ENCODE measurements at regions not wholly inside any gene's neighbourhood (a gene's known extent, or its start where the extent isn't known, plus 50 kb on each side); places are given as distances from the start of the nearest gene placed in this dataset.

DNA sequence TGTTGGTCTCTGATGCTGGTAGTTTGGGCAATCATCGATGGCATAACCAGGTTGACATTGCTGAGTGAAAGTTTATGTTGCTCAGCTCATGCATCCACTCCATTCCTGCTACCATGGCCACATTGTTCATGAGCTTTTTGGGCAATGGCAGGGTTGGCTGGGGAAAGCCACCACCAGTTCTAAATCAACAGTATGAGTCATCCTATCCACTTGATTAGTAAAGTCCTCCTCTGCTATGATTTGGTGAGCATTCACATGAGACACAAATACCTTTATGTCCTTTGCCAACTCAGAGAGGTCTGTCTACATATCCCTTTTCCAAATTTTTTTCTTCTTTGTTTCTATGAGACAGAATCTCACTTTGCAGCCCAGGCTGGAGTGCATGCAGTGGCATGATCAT, 129.7 kb upstream of the FBN2 start:
- TF ChIP-seq, protein P1, sequence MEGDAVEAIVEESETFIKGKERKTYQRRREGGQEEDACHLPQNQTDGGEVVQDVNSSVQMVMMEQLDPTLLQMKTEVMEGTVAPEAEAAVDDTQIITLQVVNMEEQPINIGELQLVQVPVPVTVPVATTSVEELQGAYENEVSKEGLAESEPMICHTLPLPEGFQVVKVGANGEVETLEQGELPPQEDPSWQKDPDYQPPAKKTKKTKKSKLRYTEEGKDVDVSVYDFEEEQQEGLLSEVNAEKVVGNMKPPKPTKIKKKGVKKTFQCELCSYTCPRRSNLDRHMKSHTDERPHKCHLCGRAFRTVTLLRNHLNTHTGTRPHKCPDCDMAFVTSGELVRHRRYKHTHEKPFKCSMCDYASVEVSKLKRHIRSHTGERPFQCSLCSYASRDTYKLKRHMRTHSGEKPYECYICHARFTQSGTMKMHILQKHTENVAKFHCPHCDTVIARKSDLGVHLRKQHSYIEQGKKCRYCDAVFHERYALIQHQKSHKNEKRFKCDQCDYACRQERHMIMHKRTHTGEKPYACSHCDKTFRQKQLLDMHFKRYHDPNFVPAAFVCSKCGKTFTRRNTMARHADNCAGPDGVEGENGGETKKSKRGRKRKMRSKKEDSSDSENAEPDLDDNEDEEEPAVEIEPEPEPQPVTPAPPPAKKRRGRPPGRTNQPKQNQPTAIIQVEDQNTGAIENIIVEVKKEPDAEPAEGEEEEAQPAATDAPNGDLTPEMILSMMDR (IDR thresholded peaks at IDR 0.05) = no peak
- no peak for TF ChIP-seq POLR2A (IDR thresholded peaks at IDR 0.05)
- Histone ChIP-seq H3K4me1 (no peaks in the 10 kb centered on the region), H3K4me3 (no peak overlapping the region), H3K27ac (no peak overlapping the region), H3K27me3 (no peaks in the 10 kb centered on the region), H3K36me3 (no peaks in the 10 kb centered on the region), H3K9me3 (no peaks in the 10 kb centered on the region)
- DNase-seq = no peak
- intact Hi-C loops (cut with DNase I) = loop anchor here in 8 of 10 donors (5.0 to 10.0 kb wide), 3 partner anchors 175 to 180 kb away; no protein-coding TSS in a partner anchor
- no peak for ATAC-seq
- WGBS, 4 donors = 90 to 100% (median 98%) methylated on average over 1 of the region's 1 CpG

DNA sequence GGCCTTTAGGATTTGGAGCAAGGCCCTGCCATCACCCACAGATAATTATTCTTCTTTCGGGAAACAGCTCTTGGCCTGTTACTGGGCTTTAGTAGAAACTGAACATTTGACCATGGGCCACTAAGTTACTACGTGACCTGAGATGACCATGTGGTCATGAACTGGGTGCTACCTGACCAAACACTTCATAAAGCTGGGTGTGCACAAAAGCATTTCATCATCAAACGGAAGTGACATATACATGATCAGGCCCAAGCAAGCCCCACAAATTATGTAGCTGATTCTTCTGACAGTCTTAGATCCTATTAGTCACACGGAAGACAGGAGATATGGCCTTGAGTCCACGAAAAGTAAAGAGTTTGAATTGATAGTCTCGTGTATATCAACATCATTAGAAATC, 130.9 kb upstream of the FBN2 start:
- TF ChIP-seq, protein P1 (IDR thresholded peaks at IDR 0.05) = no peak
- no peak for TF ChIP-seq POLR2A (IDR thresholded peaks at IDR 0.05)
- H3K4me3 ChIP-seq = no peak overlapping the region
- H3K9me3 ChIP-seq = no peaks in the 10 kb centered on the region
- ATAC-seq = no peak
- no peaks in the 10 kb centered on the region for H3K27me3 ChIP-seq
- intact Hi-C loops (cut with DNase I) = loop anchor here in 8 of 10 donors (5.0 to 10.0 kb wide), 3 partner anchors 173 to 178 kb away; no protein-coding TSS in a partner anchor
- DNase-seq = no peak
- 91 to 97% (median 95%) methylated on average over 6 of the region's 6 CpGs for WGBS, 4 donors
- no peaks in the 10 kb centered on the region for H3K4me1 ChIP-seq
- H3K36me3 ChIP-seq = no peaks in the 10 kb centered on the region
- H3K27ac ChIP-seq = no peak overlapping the region

DNA sequence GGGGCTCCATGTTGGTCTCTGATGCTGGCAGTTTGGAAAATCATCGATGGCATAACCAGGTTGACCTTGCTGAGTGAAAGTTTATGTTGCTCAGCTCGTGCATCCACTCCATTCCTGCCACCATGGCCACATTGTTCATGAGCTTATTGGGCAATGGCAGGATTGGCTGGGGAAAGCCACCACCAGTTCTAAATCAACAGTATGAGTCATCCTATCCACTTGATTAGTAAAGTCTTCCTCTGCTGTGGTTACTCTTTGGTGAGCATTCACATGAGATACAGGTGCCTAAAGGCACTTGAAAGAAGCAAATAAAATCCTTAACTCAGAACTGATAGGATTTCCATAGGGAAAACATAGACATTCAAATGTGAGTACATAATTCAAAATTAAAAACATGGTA, 131.8 kb upstream of the FBN2 start:
- Histone ChIP-seq H3K4me1 (no peaks in the 10 kb centered on the region), H3K36me3 (no peaks in the 10 kb centered on the region), H3K27ac (no peak overlapping the region), H3K27me3 (no peaks in the 10 kb centered on the region), H3K4me3 (no peak overlapping the region), H3K9me3 (no peaks in the 10 kb centered on the region)
- TF ChIP-seq, protein P1 (IDR thresholded peaks at IDR 0.05) = no peak
- TF ChIP-seq POLR2A (IDR thresholded peaks at IDR 0.05) = no peak
- DNase-seq = no peak
- intact Hi-C loops (cut with DNase I) = loop anchor here in 9 of 10 donors (5.0 to 10.0 kb wide), 5 partner anchors 172 to 455 kb away; no protein-coding TSS in a partner anchor
- no peak for ATAC-seq
- 82 to 95% (median 84%) methylated on average over 2 of the region's 2 CpGs for WGBS, 4 donors

DNA sequence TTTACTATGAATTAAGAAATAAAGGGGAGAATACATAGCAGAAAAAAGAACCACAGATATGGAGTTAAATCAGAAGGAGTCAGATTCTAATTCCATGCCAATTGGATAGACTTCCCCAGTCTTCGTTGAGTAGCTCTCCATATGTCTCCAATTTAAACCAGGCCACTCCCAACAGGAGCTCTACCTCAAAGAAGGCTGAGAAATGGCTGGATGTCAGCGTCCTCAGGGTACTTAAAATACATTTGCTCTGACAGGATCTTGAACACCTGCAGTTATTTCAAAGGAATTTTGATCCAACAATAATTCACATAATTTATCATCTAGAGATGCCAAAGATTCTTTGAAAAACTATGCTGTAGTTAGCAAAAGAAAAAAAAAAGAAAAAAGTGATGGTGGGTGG, 133.9 kb upstream of the FBN2 start:
- Histone ChIP-seq H3K9me3 (peaks cover 0 to 10% (median 0%) of the 10 kb centered on the region in 12 donors), H3K4me3 (no peak overlapping the region), H3K4me1 (no peaks in the 10 kb centered on the region), H3K27me3 (no peaks in the 10 kb centered on the region), H3K36me3 (no peaks in the 10 kb centered on the region), H3K27ac (no peak overlapping the region)
- no peak for DNase-seq
- ATAC-seq = no peak
- TF ChIP-seq, protein P1 (IDR thresholded peaks at IDR 0.05) = no peak
- no peak for TF ChIP-seq POLR2A (IDR thresholded peaks at IDR 0.05)
- intact Hi-C loops (cut with DNase I) = loop anchor here in 5 of 10 donors (5.0 to 10.0 kb wide), 3 partner anchors 170 to 457 kb away; no protein-coding TSS in a partner anchor
- 43 to 66% (median 57%) methylated on average over 2 of the region's 2 CpGs for WGBS, 4 donors

Data from heart left ventricle (tissue), 16 donors.